ENCODE measurements at regions not wholly inside any gene's neighbourhood (a gene's known extent, or its start where the extent isn't known, plus 50 kb on each side); places are given as distances from the start of the nearest gene placed in this dataset.

DNA sequence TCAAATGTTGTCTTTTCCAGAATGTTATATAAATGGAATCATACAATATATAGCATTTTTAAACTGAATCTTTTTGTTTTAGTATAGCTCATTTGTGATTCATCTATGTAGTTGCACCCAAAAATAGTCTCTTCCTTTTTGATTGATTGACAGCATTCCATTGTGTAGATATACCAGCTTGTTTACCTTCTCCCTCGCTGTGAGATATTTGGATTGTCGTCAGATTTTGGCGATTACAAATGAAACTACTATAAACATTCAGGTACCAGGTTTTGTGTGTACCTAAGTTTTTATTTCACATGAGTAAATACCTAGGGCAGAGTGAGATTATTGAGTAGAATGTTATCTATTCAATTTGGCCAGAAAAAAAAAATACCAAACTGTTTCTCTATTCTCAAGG, 584.7 kb upstream of the SORCS1 start:
- DNase-seq: no peak
- 75 to 81% (median 77%) methylated on average over 3 of the region's 3 CpGs for WGBS, 4 donors
- Histone ChIP-seq H3K9me3 (no peaks in the 10 kb centered on the region), H3K36me3 (no peaks in the 10 kb centered on the region), H3K27ac (no peak overlapping the region), H3K4me1 (no peaks in the 10 kb centered on the region), H3K4me3 (no peak overlapping the region), H3K27me3 (no peaks in the 10 kb centered on the region)
- TF ChIP-seq POLR2A (IDR thresholded peaks at IDR 0.05): no peak
- TF ChIP-seq, protein P1, sequence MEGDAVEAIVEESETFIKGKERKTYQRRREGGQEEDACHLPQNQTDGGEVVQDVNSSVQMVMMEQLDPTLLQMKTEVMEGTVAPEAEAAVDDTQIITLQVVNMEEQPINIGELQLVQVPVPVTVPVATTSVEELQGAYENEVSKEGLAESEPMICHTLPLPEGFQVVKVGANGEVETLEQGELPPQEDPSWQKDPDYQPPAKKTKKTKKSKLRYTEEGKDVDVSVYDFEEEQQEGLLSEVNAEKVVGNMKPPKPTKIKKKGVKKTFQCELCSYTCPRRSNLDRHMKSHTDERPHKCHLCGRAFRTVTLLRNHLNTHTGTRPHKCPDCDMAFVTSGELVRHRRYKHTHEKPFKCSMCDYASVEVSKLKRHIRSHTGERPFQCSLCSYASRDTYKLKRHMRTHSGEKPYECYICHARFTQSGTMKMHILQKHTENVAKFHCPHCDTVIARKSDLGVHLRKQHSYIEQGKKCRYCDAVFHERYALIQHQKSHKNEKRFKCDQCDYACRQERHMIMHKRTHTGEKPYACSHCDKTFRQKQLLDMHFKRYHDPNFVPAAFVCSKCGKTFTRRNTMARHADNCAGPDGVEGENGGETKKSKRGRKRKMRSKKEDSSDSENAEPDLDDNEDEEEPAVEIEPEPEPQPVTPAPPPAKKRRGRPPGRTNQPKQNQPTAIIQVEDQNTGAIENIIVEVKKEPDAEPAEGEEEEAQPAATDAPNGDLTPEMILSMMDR (IDR thresholded peaks at IDR 0.05): no peak
- intact Hi-C loops (cut with DNase I): no loop called here
- no peak for ATAC-seq

DNA sequence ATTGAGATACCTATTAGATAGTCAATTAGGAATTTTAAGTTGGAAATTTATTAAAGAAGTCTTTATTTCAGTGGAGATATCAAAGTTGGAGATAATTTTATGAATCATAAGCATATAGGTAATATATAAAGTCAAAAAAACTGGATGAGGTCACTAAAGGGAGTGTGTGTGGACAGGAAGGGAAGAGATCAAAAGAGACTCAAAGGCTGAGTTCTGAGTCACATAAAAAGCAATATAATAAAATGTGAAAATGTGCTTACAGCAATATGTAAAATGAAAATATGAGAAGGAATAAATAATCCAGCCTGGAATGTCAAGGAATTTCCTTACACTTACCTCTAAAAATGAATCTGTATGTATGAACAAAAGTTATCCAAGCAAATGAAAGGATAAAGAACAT, 583.3 kb upstream of the SORCS1 start:
- H3K27me3 ChIP-seq: no peaks in the 10 kb centered on the region
- no peak overlapping the region for H3K4me3 ChIP-seq
- intact Hi-C loops (cut with DNase I): no loop called here
- no peaks in the 10 kb centered on the region for H3K9me3 ChIP-seq
- no peak for DNase-seq
- no peak for ATAC-seq
- no peaks in the 10 kb centered on the region for H3K36me3 ChIP-seq
- TF ChIP-seq, protein P1 (IDR thresholded peaks at IDR 0.05): no peak
- no peak for TF ChIP-seq POLR2A (IDR thresholded peaks at IDR 0.05)
- no peaks in the 10 kb centered on the region for H3K4me1 ChIP-seq
- no peak overlapping the region for H3K27ac ChIP-seq

DNA sequence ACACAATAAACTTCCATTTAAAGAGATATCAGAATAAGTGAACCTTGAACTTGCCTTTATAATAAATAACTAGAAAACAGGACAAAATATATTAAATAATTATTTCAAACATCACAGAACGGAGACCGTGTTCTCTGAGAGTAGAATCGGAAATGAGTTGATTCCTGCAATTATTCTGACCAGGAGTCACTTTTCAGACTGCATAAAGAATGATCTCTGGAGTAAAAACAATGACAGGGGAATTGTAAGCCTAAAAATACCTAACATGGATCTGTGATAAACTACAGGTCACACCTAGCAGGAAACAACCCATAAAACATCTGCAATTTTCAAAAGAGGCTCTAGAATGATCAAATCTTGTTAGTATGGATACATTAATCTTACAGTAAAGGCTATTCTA, 577.5 kb upstream of the SORCS1 start:
- DNase-seq: no peak
- intact Hi-C loops (cut with DNase I): no loop called here
- no peak overlapping the region for H3K4me3 ChIP-seq
- TF ChIP-seq POLR2A (IDR thresholded peaks at IDR 0.05): no peak
- TF ChIP-seq, protein P1 (IDR thresholded peaks at IDR 0.05): no peak
- H3K4me1 ChIP-seq: no peaks in the 10 kb centered on the region
- no peaks in the 10 kb centered on the region for H3K27me3 ChIP-seq
- H3K36me3 ChIP-seq: no peaks in the 10 kb centered on the region
- no peak for ATAC-seq
- WGBS, 4 donors: 57 to 74% (median 70%) methylated on average over 3 of the region's 3 CpGs
- H3K27ac ChIP-seq: no peak overlapping the region
- H3K9me3 ChIP-seq: peaks cover 0 to 7% (median 0%) of the 10 kb centered on the region in 12 donors

DNA sequence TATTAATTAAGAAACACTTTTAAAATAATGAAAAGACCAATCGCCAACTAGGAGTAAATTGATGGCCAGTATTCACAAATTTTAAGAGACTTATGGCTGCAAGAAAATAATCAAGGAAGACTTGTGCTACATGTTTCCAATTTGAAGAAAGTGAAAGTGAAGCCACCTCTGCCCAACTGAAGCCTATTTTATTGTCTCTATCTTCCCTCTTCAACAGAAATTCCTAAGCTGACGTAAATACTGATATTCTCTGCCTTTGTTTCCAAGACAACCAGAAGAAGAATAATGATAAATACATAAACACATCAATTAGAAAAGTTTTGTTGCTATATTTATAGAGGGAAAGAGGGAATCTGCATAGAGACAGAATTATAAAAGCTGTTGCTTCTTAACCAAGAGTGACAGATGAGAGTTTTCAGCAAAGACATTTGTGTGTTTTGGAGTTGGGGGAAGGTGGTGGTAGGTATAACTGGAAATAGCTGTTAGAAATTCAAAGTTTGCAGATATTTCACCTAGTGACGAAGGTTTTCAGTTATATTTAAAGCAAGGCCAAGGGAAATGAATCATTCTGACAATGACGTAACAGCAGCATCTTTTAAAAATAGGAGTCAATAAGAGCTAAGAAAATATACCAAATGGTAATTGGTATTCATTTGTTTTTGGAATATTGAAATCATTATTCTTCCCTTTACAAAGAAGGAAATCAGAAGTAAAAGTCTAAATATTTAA, 576.6 kb upstream of the SORCS1 start:
- no peaks in the 10 kb centered on the region for H3K4me1 ChIP-seq
- no peak overlapping the region for H3K4me3 ChIP-seq
- no peaks in the 10 kb centered on the region for H3K27me3 ChIP-seq
- DNase-seq: no peak
- no peak overlapping the region for H3K27ac ChIP-seq
- 53 to 65% (median 57%) methylated on average over 4 of the region's 4 CpGs for WGBS, 4 donors
- H3K36me3 ChIP-seq: no peaks in the 10 kb centered on the region
- TF ChIP-seq, protein P1 (IDR thresholded peaks at IDR 0.05): no peak
- TF ChIP-seq POLR2A (IDR thresholded peaks at IDR 0.05): no peak
- no peak for ATAC-seq
- intact Hi-C loops (cut with DNase I): no loop called here
- peaks cover 0 to 7% (median 0%) of the 10 kb centered on the region in 12 donors for H3K9me3 ChIP-seq

Measured in heart left ventricle (tissue), 16 donors.